Mammary epithelial cell (primary cell): ENCODE measurements at regions not wholly inside any gene's neighbourhood (a gene's known extent, or its start where the extent isn't known, plus 50 kb on each side); places are given as distances from the start of the nearest gene placed in this dataset.

Experiments used
- CTCF ChIP-seq, 2 donors: IDR thresholded peaks in 1 of 2; conservative IDR thresholded peaks in 1 of 2; 2 replicates each; pipeline ENCODE4 v1.5.1; 2011 to 2012; ENCODE audit warnings: inconsistent platforms in 2 of 2, low read length in 2 of 2, mild to moderate bottlenecking in 2 of 2, control low read depth in 1 of 2, low read depth in 1 of 2; ENCODE audit not compliant: insufficient read depth in 1 of 2; ENCODE audit errors: extremely low read depth in 1 of 2
- EZH2 ChIP-seq: IDR thresholded peaks from 2 replicates; pipeline ENCODE4 v1.6.1; 2012; ENCODE audit warnings: low read length, inconsistent platforms, borderline replicate concordance

DNA sequence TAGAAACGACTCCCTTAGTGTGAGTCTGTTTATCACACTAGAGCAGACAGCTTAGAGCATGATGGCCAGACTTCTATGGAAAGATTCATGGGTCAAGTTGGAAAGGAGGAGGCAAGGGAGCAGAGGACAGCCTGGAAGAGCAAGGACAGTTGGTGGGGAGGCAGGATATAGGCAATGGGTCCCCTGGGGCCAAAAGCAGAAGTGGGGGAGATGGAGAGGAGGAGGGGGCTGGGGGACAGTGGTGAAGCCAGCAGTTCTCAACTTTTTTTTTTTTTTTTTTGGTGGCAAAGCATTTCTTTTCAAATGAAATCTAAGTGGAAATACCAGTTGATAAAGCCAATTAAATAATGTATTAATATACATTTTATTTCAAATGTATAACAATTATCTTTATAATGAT, 197.9 kb downstream of the HRH4 start:
- TF ChIP-seq EZH2 (no peak), CTCF (conservative IDR thresholded peaks at IDR 0.05 in 1 of 2, IDR thresholded peaks at IDR 0.05 in 1 of 2; ENCODE audit: extremely low read depth in 1 of 2, insufficient read depth in 1 of 2, low read depth in 1 of 2, low read length in 2 of 2) (no peak)
